ENCODE measurements at regions not wholly inside any gene's neighbourhood (a gene's known extent, or its start where the extent isn't known, plus 50 kb on each side); places are given as distances from the start of the nearest gene placed in this dataset.

GRCh38 chr18:77597726-77598125 is 348.1 kb downstream of the GALR1 start:
- DNase-seq, result no peak

DNA sequence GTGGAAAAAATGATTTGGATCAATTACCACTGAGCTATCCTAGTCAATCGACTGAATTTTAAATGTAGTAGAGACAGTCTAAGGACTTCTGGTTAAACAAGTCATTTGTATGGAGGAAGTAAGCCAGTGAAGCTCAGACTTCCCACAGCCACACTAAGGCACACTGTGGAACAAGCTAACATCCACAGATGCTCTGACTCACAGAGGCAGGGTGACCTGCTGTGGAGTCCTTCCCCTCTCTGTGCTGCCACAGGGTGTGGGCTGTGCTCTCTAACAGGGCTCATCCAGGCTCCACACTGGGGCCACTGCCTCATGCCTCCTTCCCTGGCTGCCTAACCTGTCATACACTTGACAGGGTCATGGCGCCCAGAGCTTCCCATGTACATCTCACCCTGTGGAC is 351.0 kb downstream of the GALR1 start:
- no peak for DNase-seq

DNA sequence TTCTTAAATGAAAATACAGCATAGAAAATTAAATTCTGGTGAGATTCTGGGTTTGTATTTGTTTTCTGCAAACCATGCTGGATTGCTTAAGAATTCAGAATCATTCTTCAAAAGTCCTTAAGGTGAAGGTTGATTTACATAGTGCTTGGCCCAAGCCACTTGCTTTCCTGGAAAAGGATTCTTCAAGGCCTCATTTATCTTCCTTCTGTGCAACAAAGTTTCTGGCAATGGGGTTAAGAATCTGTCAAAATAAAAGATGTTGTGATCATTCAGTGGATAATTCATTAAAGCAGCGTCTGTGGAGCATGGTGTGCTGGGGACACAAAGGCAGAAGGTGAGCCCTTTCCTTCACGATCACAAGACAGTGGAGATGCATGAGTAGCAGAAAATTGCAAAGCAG is 351.9 kb downstream of the GALR1 start:
- DNase-seq, result no peak

DNA sequence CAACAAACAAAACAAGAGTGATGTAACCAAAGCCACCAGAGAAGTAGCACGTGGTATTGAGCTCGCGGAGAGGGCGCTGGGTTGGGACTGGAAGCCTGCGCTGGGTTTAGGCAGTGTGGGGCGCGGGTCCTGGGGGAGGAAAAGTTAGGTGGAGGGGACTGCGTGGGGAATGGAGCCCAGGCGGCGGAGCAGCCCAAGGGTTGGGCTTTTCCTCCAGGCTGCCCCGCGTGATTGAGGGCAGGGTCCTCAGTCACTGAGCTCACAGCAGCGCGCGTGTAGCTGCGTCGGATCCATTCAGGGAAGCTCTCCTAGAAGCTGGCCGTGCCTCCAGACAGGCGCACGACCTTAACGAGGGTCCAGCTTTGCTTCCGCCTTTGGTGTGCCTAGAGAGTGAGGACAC is 357.4 kb downstream of the GALR1 start:
- DNase-seq, result no peak

GRCh38 chr18:77608807-77609206 is 359.2 kb downstream of the GALR1 start:
- no peak for DNase-seq

DNA sequence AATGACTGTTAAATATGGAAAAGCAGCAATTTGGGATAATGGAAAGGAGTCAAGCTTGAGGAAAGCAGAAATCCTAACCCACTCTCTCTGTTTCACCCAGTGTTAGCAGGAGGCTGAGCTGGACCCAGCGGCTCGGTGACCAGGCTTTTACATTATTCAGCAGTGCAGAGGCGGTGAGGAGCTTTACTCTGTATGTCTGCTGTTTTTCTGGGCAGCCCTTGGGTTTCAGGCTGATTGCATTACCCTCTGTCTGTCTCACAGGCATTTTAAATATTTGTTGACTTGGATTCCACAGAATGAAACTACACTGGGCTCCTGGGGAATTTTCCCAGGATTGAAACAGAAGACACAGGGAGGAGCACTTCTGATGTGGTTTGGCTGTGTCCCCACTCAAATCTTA is 368.0 kb downstream of the GALR1 start:
- no peak for DNase-seq

- DNase-seq, result no peak
Measured at GRCh38 chr18:77619525-77619924, 369.9 kb downstream of the GALR1 start.

- no peak for DNase-seq
Measured at GRCh38 chr18:77622009-77622692, 372.5 kb downstream of the GALR1 start.

DNA sequence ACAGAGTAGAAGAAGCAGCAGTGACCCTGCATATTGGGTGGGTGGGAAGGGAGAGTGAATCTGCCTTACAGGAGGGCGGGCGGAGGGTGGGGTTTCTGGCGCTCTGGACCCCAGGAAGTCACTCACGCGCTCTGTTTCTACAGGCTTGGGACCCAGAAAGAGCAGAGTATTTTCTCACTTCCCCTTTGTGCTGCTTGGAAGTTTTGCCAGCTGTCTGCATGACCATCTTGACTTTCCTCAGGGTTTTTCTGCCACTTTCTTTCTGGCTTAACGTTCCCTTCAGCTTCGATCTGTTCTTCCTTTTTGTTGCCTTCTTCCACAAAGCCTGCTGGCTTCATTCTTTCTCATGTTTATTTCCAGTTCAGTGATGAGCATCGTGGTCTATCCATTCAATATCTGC is 383.1 kb downstream of the GALR1 start:
- DNase-seq, result no peak

GRCh38 chr18:77634494-77634893 is 384.8 kb downstream of the GALR1 start:
- DNase-seq, result no peak

GRCh38 chr18:77635451-77635850 is 385.8 kb downstream of the GALR1 start:
- DNase-seq, result peak; percentile 48

- DNase-seq, result no peak
Measured at GRCh38 chr18:77635858-77636257, 386.2 kb downstream of the GALR1 start.

DNA sequence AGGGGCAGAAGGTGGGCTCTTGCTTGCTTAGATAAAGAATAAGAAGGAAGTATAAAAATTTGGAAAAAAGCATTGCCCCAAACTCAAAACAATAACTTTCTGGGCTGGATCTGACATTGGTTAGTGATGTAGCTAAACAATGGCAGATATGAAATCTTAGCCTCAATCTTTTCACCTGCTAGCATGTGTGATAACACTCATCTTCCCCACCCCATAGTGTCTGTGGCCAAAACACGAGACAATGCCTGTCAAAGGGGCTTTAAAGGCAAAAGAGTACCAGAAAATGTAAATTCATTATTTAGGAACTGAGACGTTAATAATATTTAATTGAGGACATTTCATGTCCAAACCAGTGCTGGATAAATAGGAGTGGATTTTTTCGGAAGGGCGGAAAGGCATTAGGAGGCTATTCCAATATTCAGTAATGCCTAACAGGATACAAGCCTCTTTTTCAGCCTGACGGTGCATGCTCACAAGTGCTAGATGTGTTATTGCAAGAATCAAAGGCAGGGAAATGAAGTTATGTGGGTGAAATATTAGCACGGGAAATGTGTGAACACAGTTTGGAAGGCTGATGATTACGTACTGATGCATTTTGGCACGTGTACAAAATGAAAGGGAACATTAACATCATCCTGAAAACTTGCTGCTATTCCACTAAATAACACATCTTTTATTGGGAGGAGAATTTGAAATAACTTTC is 395.7 kb downstream of the GALR1 start:
- DNase-seq, result no peak

- DNase-seq, result no peak
Measured at GRCh38 chr18:77647472-77647871, 397.8 kb downstream of the GALR1 start.

DNA sequence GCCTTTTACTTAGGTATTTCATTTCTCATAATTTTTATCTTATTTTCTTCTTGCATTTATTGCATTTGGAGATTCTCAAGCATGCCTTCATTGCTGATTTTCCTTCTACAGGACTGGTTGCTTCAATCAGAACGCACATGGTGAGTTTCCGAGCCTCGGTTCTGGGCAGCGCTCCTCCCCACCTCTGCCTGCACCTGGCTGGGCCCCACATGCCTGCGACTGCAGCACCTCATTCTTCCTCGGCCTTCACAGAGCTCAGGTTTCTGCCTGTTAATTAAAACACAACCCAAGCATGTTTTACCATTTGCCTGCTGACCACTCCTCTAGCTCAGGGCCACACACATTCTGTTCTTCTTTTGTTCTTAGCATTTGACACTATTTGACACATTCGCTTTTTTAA is 398.8 kb downstream of the GALR1 start:
- DNase-seq, result no peak

DNA sequence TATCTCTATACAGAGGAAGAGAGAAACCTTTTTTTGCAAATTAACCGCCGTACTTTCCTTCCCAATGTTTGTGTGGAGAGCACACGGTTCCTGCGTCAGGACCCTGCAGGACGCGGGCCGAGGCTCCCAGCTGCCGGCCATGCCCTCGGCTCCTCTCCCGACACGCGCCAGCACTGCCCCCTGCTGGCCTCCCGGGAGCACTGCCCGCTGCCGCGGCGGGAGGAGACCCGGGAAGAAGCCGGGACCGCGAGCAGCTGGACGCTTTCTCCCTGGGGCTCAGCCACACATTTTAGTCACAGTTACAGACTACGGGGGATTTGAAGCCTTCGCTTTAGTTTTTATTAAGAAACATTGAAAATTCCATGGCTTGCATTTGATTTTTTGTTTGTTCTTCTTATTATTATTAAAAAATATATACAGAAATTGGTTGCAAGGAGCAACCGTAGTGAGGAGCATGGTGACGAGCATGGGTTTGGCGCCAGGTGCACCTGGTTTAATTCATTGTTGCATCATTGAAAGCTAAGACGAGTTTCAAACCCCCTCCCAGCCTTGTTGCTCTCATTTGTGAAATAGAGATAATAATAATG is 401.2 kb downstream of the GALR1 start:
- peak; percentile 41 for DNase-seq

DNA sequence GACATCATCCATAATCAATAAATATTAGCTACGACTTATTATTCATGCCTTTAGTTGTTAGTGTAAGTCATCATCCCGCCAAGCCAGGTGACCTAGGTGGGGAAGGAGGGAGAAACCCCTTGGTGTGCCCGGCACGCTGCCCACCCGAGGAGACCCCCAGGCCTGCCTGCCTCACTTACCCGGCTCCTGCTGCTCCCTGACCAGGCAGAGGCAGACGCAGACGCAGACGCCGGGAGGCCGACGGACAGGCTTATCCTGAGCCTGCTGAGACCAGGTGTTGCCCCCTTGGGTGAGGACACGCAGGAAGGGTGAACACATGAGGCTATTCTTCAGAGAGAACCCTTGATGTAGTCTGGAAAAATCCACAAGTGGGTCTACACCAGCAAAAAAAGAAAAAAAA is 401.8 kb downstream of the GALR1 start:
- DNase-seq, result no peak

GRCh38 chr18:77653792-77654191 is 404.1 kb downstream of the GALR1 start:
- DNase-seq, result no peak

- DNase-seq, result no peak
Measured at GRCh38 chr18:77654302-77654701, 404.7 kb downstream of the GALR1 start.

- DNase-seq, result peak; percentile 6
Measured at GRCh38 chr18:77657651-77658298, 408.1 kb downstream of the GALR1 start.

DNA sequence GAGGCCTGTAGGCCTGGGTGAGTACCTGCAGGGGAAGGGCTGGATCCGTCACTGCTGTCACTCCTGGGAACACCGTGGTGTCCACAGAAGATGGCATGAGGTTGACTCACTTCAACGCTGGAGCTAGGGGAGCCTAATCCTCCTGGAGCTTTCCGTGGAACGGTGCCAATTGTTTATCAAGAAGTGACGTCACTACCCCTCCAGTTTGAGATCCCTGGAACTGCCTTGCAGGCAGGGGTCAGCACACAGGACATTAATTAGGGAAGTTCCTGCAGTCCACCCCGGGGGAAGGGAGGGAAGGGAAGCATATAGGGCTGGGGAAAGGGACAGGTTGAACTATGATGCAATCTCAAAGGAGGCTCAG is 408.6 kb downstream of the GALR1 start:
- DNase-seq, result no peak

GRCh38 chr18:77658751-77659448 is 409.3 kb downstream of the GALR1 start:
- DNase-seq, result no peak

DNA sequence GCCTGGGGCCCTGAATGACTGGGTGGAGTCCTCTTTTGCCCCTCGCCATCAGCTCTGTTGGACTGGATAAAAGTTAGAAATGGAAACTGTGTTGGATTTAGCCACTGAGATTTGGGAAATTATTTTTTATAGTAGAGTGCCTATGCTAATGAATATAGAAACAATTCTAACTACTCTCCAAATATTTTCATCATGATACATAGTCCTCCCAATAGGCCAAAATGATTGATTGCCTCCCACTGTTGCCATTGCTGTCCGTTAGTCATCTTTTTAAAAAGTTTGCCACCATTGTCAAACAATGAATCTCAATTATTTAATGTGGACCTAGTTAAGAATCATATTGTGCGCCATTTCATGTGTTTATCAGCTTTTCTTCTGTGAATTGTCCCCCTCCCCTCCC is 417.0 kb downstream of the GALR1 start:
- no peak for DNase-seq

Measured in occipital lobe (tissue), 1 donor.